ENCODE measurements at regions not wholly inside any gene's neighbourhood (a gene's known extent, or its start where the extent isn't known, plus 50 kb on each side); places are given as distances from the start of the nearest gene placed in this dataset.

GRCh38 chr3:104819333-104819732, 547.4 kb upstream of the ALCAM start:
- DNase-seq: no peak

- no peak for DNase-seq
These were observed 545.8 kb upstream of the ALCAM start for GRCh38 chr3:104820959-104821358.

- no peak for DNase-seq
These were observed 541.6 kb upstream of the ALCAM start for GRCh38 chr3:104825116-104825515.

GRCh38 chr3:104831071-104831470, 535.6 kb upstream of the ALCAM start:
- DNase-seq: no peak

- no peak for DNase-seq
These were observed 534.2 kb upstream of the ALCAM start for GRCh38 chr3:104832530-104832929.

GRCh38 chr3:104835376-104835775, 531.3 kb upstream of the ALCAM start:
- no peak for DNase-seq

- DNase-seq: no peak
These were observed 520.4 kb upstream of the ALCAM start for GRCh38 chr3:104846270-104846669.

- DNase-seq: no peak
These were observed 517.6 kb upstream of the ALCAM start for GRCh38 chr3:104849070-104849469.

GRCh38 chr3:104854468-104854867, 512.2 kb upstream of the ALCAM start:
- no peak for DNase-seq

GRCh38 chr3:104855702-104856101, 511.0 kb upstream of the ALCAM start:
- no peak for DNase-seq

- DNase-seq: no peak
These were observed 510.0 kb upstream of the ALCAM start for GRCh38 chr3:104856741-104857140.

GRCh38 chr3:104868291-104868690, 498.4 kb upstream of the ALCAM start:
- no peak for DNase-seq

- no peak for DNase-seq
These were observed 496.4 kb upstream of the ALCAM start for GRCh38 chr3:104870276-104870675.

GRCh38 chr3:104873331-104873730, 493.4 kb upstream of the ALCAM start:
- DNase-seq: no peak

GRCh38 chr3:104878395-104878794, 488.3 kb upstream of the ALCAM start:
- DNase-seq: no peak

- no peak for DNase-seq
These were observed 486.8 kb upstream of the ALCAM start for GRCh38 chr3:104879919-104880318.

GRCh38 chr3:104885214-104885814, 481.4 kb upstream of the ALCAM start:
- no peak for DNase-seq

GRCh38 chr3:104886220-104886995, 480.3 kb upstream of the ALCAM start:
- DNase-seq: no peak

GRCh38 chr3:104887069-104887468, 479.6 kb upstream of the ALCAM start:
- DNase-seq: no peak

- DNase-seq: no peak
These were observed 479.1 kb upstream of the ALCAM start for GRCh38 chr3:104887619-104888018.

- DNase-seq: no peak
These were observed 474.7 kb upstream of the ALCAM start for GRCh38 chr3:104892044-104892443.

- no peak for DNase-seq
These were observed 470.1 kb upstream of the ALCAM start for GRCh38 chr3:104896624-104897023.

- DNase-seq: no peak
These were observed 465.3 kb upstream of the ALCAM start for GRCh38 chr3:104901396-104901795.

- no peak for DNase-seq
These were observed 463.6 kb upstream of the ALCAM start for GRCh38 chr3:104903064-104903463.
